ENCODE measurements at regions not wholly inside any gene's neighbourhood (a gene's known extent, or its start where the extent isn't known, plus 50 kb on each side); places are given as distances from the start of the nearest gene placed in this dataset.
A peak's percentile ranks its signal among the peaks of the same experiment; 100 is the strongest.

DNA sequence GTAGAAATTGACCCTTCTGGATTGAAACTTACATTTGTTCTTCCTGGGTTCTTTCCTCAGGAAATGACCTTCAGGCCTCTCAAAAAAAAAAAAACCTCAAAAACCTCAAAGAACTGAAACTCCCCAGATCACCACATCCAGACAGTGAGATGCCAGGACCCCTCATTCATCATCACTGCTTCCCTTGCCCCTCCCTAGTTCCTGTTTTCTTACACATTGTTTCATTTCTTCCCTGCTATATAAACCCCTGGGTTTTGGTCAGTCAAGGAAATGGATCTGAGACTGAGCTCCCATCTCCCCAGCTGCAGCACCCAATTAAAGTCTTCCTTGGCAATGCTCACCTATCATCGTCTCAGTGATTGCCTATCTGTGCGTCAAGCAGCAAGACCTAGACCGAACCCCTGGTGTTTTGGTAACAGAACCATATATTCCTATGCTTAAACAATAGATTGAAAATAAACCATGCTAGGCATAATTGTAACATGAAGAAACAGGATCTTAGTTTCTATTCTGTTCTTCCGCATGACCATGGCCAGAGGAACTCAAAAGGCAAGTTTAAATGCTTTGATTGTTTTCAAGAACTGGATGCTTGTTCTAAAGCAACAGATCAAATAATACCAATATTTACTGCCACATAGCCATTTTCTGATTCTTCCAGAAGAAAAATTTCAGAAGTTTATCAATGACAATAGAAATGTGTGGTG lies 108.0 kb upstream of the MAX start:
- peak overlapping the region; percentile 81 for H3K27ac ChIP-seq (ENCODE audit: low read length)
- H3K27me3 ChIP-seq (ENCODE audit: insufficient read depth, low read length, poor library complexity), result no peaks in the 10 kb centered on the region
- H3K4me2 ChIP-seq (ENCODE audit: insufficient read depth, low read length), result peak overlapping the region; percentile 34; the same call in 1 of the 2 replicates
- TF ChIP-seq CTCF (IDR thresholded peaks at IDR 0.05; ENCODE audit: borderline replicate concordance, extremely low read depth, low read length, poor library complexity, severe bottlenecking) (no peak), EZH2 (IDR thresholded peaks at IDR 0.05; ENCODE audit: borderline replicate concordance, low read depth, low read length, severe bottlenecking) (no peak)
- no peak overlapping the region for H3K4me3 ChIP-seq (ENCODE audit: low read depth in 1 of 2, low read length in 2 of 2)
- H4K20me1 ChIP-seq (ENCODE audit: insufficient read depth, low read length), result no peaks in the 10 kb centered on the region
- 0 out of 2 replicates have a peak overlapping the region, but pooled peaks have one; percentile 36 for H2AFZ ChIP-seq (ENCODE audit: low read depth, low read length)
- H3K36me3 ChIP-seq (ENCODE audit: insufficient read depth, low read length), result no peaks in the 10 kb centered on the region
- DNase-seq, result peak; percentile 57
- peak; percentile 28; the same call in 1 of the 3 replicates for ATAC-seq (ENCODE audit: insufficient read depth, low read depth)
- H3K79me2 ChIP-seq (ENCODE audit: insufficient read depth, low read length), result no peaks in the 10 kb centered on the region
- H3K4me1 ChIP-seq (ENCODE audit: insufficient read depth, low read length), result peaks cover 76% of the 10 kb centered on the region
- H3K9ac ChIP-seq (ENCODE audit: low read depth, low read length), result peak overlapping the region; percentile 9; the same call in 1 of the 2 replicates
- no peaks in the 10 kb centered on the region for H3K9me3 ChIP-seq (ENCODE audit: insufficient read depth, low read length, severe bottlenecking)

- DNase-seq (no peak), ATAC-seq (ENCODE audit: insufficient read depth, low read depth) (no peak)
- peak overlapping the region; percentile 9 for H3K9ac ChIP-seq (ENCODE audit: low read depth, low read length)
- peaks cover 71% of the 10 kb centered on the region for H3K4me1 ChIP-seq (ENCODE audit: insufficient read depth, low read length)
- TF ChIP-seq EZH2 (IDR thresholded peaks at IDR 0.05; ENCODE audit: borderline replicate concordance, low read depth, low read length, severe bottlenecking) (no peak), CTCF (IDR thresholded peaks at IDR 0.05; ENCODE audit: borderline replicate concordance, extremely low read depth, low read length, poor library complexity, severe bottlenecking) (no peak)
- no peaks in the 10 kb centered on the region for H3K9me3 ChIP-seq (ENCODE audit: insufficient read depth, low read length, severe bottlenecking)
- H2AFZ ChIP-seq (ENCODE audit: low read depth, low read length), result no peak overlapping the region
- no peaks in the 10 kb centered on the region for H3K79me2 ChIP-seq (ENCODE audit: insufficient read depth, low read length)
- peak overlapping the region; percentile 81 for H3K27ac ChIP-seq (ENCODE audit: low read length)
- H3K4me3 ChIP-seq (ENCODE audit: low read depth in 1 of 2, low read length in 2 of 2), result no peak overlapping the region
- H3K27me3 ChIP-seq (ENCODE audit: insufficient read depth, low read length, poor library complexity), result no peaks in the 10 kb centered on the region
- H4K20me1 ChIP-seq (ENCODE audit: insufficient read depth, low read length), result no peaks in the 10 kb centered on the region
- no peaks in the 10 kb centered on the region for H3K36me3 ChIP-seq (ENCODE audit: insufficient read depth, low read length)
- H3K4me2 ChIP-seq (ENCODE audit: insufficient read depth, low read length), result peak overlapping the region; percentile 34; the same call in 1 of the 2 replicates
Measured at GRCh38 chr14:65210822-65211182, 108.5 kb upstream of the MAX start.

- Histone ChIP-seq H2AFZ (ENCODE audit: low read depth, low read length) (no peak overlapping the region), H3K9ac (ENCODE audit: low read depth, low read length) (peak overlapping the region; percentile 24; the same call in 1 of the 2 replicates), H3K4me2 (ENCODE audit: insufficient read depth, low read length) (peak overlapping the region; percentile 35), H3K79me2 (ENCODE audit: insufficient read depth, low read length) (no peaks in the 10 kb centered on the region), H3K4me3 (ENCODE audit: low read depth in 1 of 2, low read length in 2 of 2) (no peak overlapping the region), H3K36me3 (ENCODE audit: insufficient read depth, low read length) (no peaks in the 10 kb centered on the region), H3K27ac (ENCODE audit: low read length) (peak overlapping the region; percentile 81), H3K9me3 (ENCODE audit: insufficient read depth, low read length, severe bottlenecking) (no peaks in the 10 kb centered on the region), H4K20me1 (ENCODE audit: insufficient read depth, low read length) (no peaks in the 10 kb centered on the region), H3K4me1 (ENCODE audit: insufficient read depth, low read length) (peaks cover 64% of the 10 kb centered on the region), H3K27me3 (ENCODE audit: insufficient read depth, low read length, poor library complexity) (no peaks in the 10 kb centered on the region)
- TF ChIP-seq CTCF (IDR thresholded peaks at IDR 0.05; ENCODE audit: borderline replicate concordance, extremely low read depth, low read length, poor library complexity, severe bottlenecking) (no peak), EZH2 (IDR thresholded peaks at IDR 0.05; ENCODE audit: borderline replicate concordance, low read depth, low read length, severe bottlenecking) (no peak)
- ATAC-seq (ENCODE audit: insufficient read depth, low read depth), result peak; percentile 52
- DNase-seq, result no peak
Measured at GRCh38 chr14:65211341-65211987, 109.1 kb upstream of the MAX start.

Data from DND-41 (cell line).